NCI-H460 (cell line): ENCODE measurements at regions not wholly inside any gene's neighbourhood (a gene's known extent, or its start where the extent isn't known, plus 50 kb on each side); places are given as distances from the start of the nearest gene placed in this dataset.
"Not testable (repeated sequence)": the region's sequence is repeated elsewhere in the genome, so short reads cannot be mapped to it uniquely, and the experiment has no call there.

Experiments used
- DNase-seq: peaks from one replicate; pipeline ENCODE4 v3.0.0-alpha.2; 2016; ENCODE audit warnings: low read depth; ENCODE audit errors: extremely low read depth

GRCh38 chr2:39487398-39488250 lies 50.5 kb upstream of the MAP4K3 start:
- DNase-seq: no peak

GRCh38 chr2:39488450-39488849 lies 51.4 kb upstream of the MAP4K3 start:
- peak; percentile 23 for DNase-seq

- DNase-seq: no peak
These were observed 53.5 kb upstream of the MAP4K3 start for GRCh38 chr2:39490586-39490985.

GRCh38 chr2:39491653-39492052 lies 54.6 kb upstream of the MAP4K3 start:
- no peak for DNase-seq

- DNase-seq: peak; percentile 35
These were observed 55.1 kb upstream of the MAP4K3 start for GRCh38 chr2:39492095-39492590.

- no peak for DNase-seq
These were observed 55.6 kb upstream of the MAP4K3 start for GRCh38 chr2:39492716-39493115.

- no peak for DNase-seq
These were observed 57.7 kb upstream of the MAP4K3 start for GRCh38 chr2:39494784-39495251.

GRCh38 chr2:39497082-39497801 lies 60.2 kb upstream of the MAP4K3 start:
- no peak for DNase-seq

GRCh38 chr2:39498176-39498575 lies 61.1 kb upstream of the MAP4K3 start:
- not testable (repeated sequence) for DNase-seq

GRCh38 chr2:39498786-39499185 lies 61.7 kb upstream of the MAP4K3 start:
- no peak for DNase-seq

- no peak for DNase-seq
These were observed 62.3 kb upstream of the MAP4K3 start for GRCh38 chr2:39499336-39499735.

- no peak for DNase-seq
These were observed 64.3 kb upstream of the MAP4K3 start for GRCh38 chr2:39501412-39501811.

- DNase-seq: no peak
These were observed 66.2 kb upstream of the MAP4K3 start for GRCh38 chr2:39503277-39503676.

GRCh38 chr2:39504790-39505335 lies 67.8 kb upstream of the MAP4K3 start:
- no peak for DNase-seq

GRCh38 chr2:39506215-39506614 lies 69.1 kb upstream of the MAP4K3 start:
- DNase-seq: no peak

GRCh38 chr2:39508198-39508597 lies 71.1 kb upstream of the MAP4K3 start:
- DNase-seq: no peak

- DNase-seq: no peak
These were observed 73.1 kb upstream of the MAP4K3 start for GRCh38 chr2:39510140-39510539.

GRCh38 chr2:39511219-39511604 lies 74.1 kb upstream of the MAP4K3 start:
- DNase-seq: no peak

GRCh38 chr2:39511605-39512433 lies 74.7 kb upstream of the MAP4K3 start:
- DNase-seq: no peak

GRCh38 chr2:39512434-39512935 lies 75.4 kb upstream of the MAP4K3 start:
- DNase-seq: no peak
